Activated CD8-positive, alpha-beta memory T cell treated with anti-CD3 and anti-CD28 coated beads for 36 hours (primary cell): ENCODE measurements at regions not wholly inside any gene's neighbourhood (a gene's known extent, or its start where the extent isn't known, plus 50 kb on each side); places are given as distances from the start of the nearest gene placed in this dataset.

ENCODE experiments used
- CTCF ChIA-PET: fragments of 350-600 bp; sonication (Branson Sonifier 250); formaldehyde crosslinking; loops from one replicate; lab custom pipeline; 2021; ENCODE audit warnings: antibody characterized with exemption; lab: Charles Lee
- POLR2A ChIA-PET: fragments of 350-600 bp; sonication (Branson Sonifier 250); formaldehyde crosslinking; loops from one replicate; lab custom pipeline; 2021; ENCODE audit warnings: antibody characterized with exemption; lab: Charles Lee

GRCh38 chr15:62969442-62970089, 73.0 kb upstream of the TPM1 start:
- ChIA-PET CTCF (no interaction called here), POLR2A (no interaction called here)

GRCh38 chr15:62972814-62973213, 69.7 kb upstream of the TPM1 start:
- CTCF ChIA-PET, result no interaction called here
- POLR2A ChIA-PET, result no interaction called here

- ChIA-PET POLR2A (no interaction called here), CTCF (no interaction called here)
Measured at GRCh38 chr15:62975515-62975914, 67.0 kb upstream of the TPM1 start.

DNA sequence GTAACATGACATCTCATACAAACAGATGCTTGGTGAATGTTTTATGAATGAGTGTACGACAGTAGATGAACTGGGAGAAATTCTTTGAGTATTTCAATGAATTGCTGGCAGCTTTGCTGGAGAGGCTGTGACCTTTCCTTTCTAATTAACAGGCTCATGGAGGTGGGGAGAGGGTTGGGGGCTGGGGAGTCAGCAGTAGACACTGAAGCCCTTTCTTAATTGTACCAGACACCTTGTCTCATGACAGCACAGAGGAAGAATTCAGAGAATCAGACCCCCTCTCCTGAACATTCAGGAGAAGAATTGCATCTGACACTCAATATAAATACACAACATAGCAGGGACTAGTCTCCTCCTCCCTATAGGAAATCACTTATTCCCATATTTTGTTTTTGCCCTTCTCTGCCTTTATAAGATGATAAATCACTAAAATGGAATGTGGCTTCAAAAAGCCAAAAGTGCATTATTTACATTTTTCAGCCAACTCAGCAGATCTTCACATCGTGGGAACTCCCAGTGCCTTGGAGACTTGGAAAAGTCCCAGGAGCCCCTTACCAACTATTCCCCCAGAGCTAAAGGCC, 66.2 kb upstream of the TPM1 start:
- ChIA-PET CTCF (no interaction called here), POLR2A (no interaction called here)

DNA sequence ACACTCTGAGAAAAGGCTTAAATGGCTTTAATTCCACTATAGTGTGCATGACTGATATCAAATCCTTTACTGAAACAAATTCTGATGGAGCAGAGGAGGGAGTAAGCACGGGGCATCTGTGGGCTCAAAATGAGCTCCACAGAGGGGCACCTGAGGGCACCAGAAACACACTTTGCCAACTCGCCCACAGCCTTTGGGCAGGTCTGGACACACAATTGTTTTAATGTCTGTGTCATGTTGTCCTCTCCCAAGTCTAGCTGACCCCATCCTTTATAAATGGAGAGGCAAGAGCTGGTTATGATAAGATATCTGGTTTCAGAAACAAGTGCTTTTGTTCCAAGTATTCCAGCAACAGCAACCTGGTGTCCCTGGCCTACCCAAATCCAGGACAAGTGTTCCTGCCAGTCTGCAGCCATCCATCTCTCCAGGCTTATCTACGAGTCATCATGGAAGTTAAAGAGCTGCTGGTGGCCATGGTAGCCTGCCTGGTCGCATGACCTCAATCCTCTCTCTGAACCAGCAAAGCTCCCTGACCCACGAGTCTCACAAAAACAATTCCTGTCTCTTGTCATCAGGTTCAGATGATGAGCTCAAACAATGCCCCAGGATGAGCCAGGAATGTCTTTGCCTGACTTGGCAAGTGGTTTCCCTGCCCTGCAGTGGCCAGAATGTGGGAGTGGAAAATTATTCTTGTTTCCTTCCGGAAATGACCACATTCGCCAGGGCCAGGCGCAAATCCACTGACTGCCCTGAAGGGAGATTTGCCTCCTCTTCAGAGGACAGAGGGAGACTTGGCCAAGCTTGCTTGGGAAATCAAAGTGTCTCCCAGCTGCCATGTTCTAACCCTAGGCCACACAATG, 64.4 kb upstream of the TPM1 start:
- ChIA-PET CTCF (interaction anchor here (0.7 kb wide), 1 partner anchor 16 kb away, joined by 3 read pairs; no protein-coding TSS in a partner anchor), POLR2A (no interaction called here)

DNA sequence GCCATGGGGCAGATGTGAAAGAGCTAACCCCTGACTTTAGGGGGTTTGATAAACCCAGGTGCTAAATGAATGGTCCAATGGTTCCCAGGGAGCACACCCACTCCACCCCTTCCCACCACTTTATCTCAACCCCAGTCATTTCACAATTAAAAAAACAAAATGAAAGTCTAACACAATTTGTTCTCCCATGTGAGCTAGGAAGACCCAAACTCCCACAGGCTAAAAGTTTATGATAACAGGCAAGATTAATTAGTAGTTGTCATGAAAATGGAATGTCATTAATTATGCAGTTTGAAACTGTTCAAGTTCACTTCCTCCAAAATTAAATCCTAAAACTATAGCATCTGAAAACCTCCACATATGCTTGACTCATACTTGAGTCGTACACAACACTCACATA, 63.3 kb upstream of the TPM1 start:
- CTCF ChIA-PET, result no interaction called here
- POLR2A ChIA-PET, result no interaction called here

DNA sequence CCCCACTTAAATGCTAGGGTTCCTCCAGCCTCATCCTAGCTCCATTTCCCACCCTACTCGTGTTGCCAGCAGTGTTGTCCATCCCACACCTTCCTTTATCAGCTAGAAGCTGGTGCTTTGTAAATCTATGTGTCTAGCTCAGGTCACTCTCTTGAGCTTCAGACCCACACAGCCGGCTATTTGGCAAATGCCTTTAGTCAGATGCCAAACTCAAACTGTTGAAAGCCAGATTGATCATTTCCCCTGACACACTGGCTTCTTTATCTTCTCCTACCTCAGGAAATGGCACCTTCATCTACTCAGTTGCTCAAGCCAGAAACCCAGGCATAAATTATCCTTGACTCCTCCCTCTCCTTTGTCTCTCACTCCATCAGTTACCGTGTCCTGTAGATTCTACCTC, 61.5 kb upstream of the TPM1 start:
- CTCF ChIA-PET, result no interaction called here
- POLR2A ChIA-PET, result no interaction called here

- ChIA-PET CTCF (no interaction called here), POLR2A (no interaction called here)
Measured at GRCh38 chr15:62983956-62984355, 58.6 kb upstream of the TPM1 start.

DNA sequence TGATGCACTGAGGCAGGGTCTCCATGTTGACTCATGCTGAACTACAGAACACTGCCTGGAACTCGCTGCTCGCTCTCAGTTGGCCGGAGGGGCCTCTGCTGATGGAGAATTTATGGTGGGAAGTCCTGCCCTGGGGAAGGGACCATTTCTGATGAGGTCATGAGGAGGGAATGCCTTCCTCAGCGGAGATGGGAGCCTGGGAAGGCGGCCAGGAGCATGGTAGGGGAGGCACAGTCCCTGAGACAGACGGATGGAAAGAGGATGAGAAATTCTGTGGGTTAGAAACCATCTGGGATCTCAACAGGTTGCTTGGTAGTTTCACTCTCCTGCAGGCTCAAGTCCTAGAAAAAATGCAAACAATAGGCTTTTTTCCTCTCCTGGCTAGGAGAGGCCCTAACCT, 56.8 kb upstream of the TPM1 start:
- CTCF ChIA-PET, result no interaction called here
- POLR2A ChIA-PET, result no interaction called here

DNA sequence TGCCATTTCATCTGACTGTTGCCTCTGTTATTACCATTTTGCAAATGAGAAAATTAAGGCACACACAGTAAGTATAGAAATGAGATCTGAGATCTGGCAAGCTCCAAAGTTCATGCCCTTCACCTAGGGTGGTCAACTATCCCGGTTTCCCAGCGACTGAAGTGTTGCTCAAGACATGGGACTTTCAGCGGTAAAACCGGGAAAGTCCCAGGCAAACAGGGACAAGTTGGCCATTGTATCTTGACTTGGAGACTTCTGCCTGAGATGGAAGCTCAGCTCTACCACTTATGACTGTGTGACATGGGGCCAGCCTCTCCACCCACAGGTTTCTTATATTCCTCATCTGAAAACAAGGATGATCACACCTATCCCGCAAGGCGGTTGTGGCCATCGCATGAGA, 55.6 kb upstream of the TPM1 start:
- ChIA-PET CTCF (no interaction called here), POLR2A (no interaction called here)

DNA sequence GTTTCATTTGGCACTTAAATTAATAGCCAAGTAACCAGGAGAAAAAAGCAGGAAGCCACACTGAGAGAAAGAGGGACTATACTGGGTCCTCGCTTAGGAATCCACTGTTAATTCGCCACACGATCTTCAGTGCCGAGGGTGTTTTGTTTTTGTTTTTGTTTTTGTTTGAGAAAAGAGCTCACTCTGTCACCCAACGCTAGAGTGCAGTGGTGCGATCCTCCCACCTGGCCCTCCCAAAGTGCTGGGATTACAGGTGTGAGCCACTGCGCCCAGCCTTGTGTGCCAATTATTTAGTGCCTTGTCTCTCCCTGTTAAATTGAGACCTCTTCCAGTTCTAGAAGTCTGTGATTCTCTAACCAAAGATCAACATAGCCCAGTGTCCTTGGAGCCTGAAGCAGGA, 53.8 kb upstream of the TPM1 start:
- CTCF ChIA-PET, result no interaction called here
- POLR2A ChIA-PET, result no interaction called here

DNA sequence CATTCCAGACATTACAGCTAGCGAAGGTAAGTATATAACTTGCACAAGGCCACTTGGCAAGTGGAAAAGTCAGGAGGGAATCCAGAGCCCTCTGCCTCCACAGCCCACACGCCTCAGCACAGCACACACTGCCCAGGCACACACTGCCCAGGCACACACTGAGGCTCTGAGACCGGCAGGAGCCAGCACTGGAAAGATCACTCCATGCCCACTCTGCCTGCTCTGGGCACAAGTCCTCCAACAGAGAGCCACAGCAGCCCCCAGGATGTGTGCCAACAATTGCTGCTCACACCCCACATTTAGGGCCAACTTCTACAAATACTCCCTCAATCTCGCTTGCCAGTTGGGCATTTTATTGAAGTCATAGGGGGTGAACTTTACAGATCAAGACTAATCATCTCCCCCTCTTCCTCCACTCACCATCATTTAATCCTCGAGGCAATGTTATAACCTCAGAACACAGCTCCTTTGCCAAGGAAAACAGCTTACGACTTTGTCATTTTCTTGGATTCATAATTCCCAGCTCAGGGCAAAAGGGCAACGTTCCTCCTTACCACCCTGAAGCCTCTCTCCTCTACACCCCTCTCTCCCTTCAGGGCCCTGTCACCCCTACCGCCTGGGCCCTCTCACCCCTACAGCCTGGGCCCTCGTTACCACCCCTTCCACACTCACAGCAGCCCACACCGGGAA, 53.0 kb upstream of the TPM1 start:
- CTCF ChIA-PET, result no interaction called here
- POLR2A ChIA-PET, result no interaction called here

- ChIA-PET CTCF (no interaction called here), POLR2A (no interaction called here)
Measured at GRCh38 chr15:62991698-62992097, 50.8 kb upstream of the TPM1 start.

- ChIA-PET POLR2A (no interaction called here), CTCF (no interaction called here)
Measured at GRCh38 chr15:62992302-62992701, 50.2 kb upstream of the TPM1 start.
